Parathyroid adenoma (tissue), 2 donors: ENCODE measurements at regions not wholly inside any gene's neighbourhood (a gene's known extent, or its start where the extent isn't known, plus 50 kb on each side); places are given as distances from the start of the nearest gene placed in this dataset.

Source experiments
- H2AFZ ChIP-seq: fragments of 300-600 bp; sonication (generic); one replicate; pipeline ENCODE4 v1.7.0; 2017; ENCODE audit warnings: antibody characterized with exemption, mild to moderate bottlenecking
- H3K27ac ChIP-seq: fragments of 300-600 bp; sonication (generic); one replicate; pipeline ENCODE4 v1.7.0; 2017
- H3K27me3 ChIP-seq: fragments of 300-600 bp; sonication (generic); one replicate; pipeline ENCODE4 v1.7.0; 2017; ENCODE audit warnings: low read length; ENCODE audit not compliant: control insufficient read depth, insufficient read depth
- H3K36me3 ChIP-seq: fragments of 300-600 bp; sonication (generic); one replicate; pipeline ENCODE4 v1.7.0; 2017; ENCODE audit warnings: low read length; ENCODE audit not compliant: control insufficient read depth, insufficient read depth
- H3K4me1 ChIP-seq: fragments of 300-600 bp; sonication (generic); one replicate; pipeline ENCODE4 v1.7.0; 2017; ENCODE audit warnings: control low read depth
- H3K4me2 ChIP-seq: fragments of 300-600 bp; sonication (generic); one replicate; pipeline ENCODE4 v1.7.0; 2017; ENCODE audit warnings: low read length
- H3K4me3 ChIP-seq: fragments of 300-600 bp; sonication (generic); one replicate; pipeline ENCODE4 v1.7.0; 2017; ENCODE audit warnings: low read depth, low read length
- H3K79me2 ChIP-seq: fragments of 300-600 bp; sonication (generic); one replicate; pipeline ENCODE4 v1.7.0; 2017; ENCODE audit warnings: control low read depth
- H3K9ac ChIP-seq: fragments of 300-600 bp; sonication (generic); one replicate; pipeline ENCODE4 v1.7.0; 2017; ENCODE audit warnings: mild to moderate bottlenecking
- H3K9me3 ChIP-seq: fragments of 300-600 bp; sonication (generic); one replicate; pipeline ENCODE4 v1.7.0; 2017; ENCODE audit warnings: low read length; ENCODE audit not compliant: control insufficient read depth
- TF ChIP-seq, protein P1 (sequence below): fragments of 300-600 bp; sonication (generic); IDR thresholded peaks from one replicate; pipeline ENCODE4 v1.7.0; 2017; ENCODE audit warnings: antibody characterized with exemption, mild to moderate bottlenecking
- donor health status: primary hyperparathyroidism.

- H3K79me2 ChIP-seq: no peaks in the 10 kb centered on the region
- TF ChIP-seq, protein P1, sequence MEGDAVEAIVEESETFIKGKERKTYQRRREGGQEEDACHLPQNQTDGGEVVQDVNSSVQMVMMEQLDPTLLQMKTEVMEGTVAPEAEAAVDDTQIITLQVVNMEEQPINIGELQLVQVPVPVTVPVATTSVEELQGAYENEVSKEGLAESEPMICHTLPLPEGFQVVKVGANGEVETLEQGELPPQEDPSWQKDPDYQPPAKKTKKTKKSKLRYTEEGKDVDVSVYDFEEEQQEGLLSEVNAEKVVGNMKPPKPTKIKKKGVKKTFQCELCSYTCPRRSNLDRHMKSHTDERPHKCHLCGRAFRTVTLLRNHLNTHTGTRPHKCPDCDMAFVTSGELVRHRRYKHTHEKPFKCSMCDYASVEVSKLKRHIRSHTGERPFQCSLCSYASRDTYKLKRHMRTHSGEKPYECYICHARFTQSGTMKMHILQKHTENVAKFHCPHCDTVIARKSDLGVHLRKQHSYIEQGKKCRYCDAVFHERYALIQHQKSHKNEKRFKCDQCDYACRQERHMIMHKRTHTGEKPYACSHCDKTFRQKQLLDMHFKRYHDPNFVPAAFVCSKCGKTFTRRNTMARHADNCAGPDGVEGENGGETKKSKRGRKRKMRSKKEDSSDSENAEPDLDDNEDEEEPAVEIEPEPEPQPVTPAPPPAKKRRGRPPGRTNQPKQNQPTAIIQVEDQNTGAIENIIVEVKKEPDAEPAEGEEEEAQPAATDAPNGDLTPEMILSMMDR: no peak
- no peaks in the 10 kb centered on the region for H3K36me3 ChIP-seq
These were observed 356.4 kb upstream of the GRAMD2B start for GRCh38 chr5:126066836-126067235.

GRCh38 chr5:126067404-126067803 is 355.8 kb upstream of the GRAMD2B start:
- Histone ChIP-seq H3K27me3 (no peaks in the 10 kb centered on the region), H3K27ac (no peak overlapping the region), H3K79me2 (no peaks in the 10 kb centered on the region), H2AFZ (no peak overlapping the region), H3K4me3 (no peak overlapping the region), H3K9me3 (no peaks in the 10 kb centered on the region), H3K4me2 (no peak overlapping the region), H3K9ac (no peak overlapping the region), H3K36me3 (no peaks in the 10 kb centered on the region), H3K4me1 (no peaks in the 10 kb centered on the region)
- TF ChIP-seq, protein P1: no peak

More at GRCh38 chr5:126066836-126067235, 356.4 kb upstream of the GRAMD2B start:
- no peak overlapping the region for H2AFZ ChIP-seq
- H3K27me3 ChIP-seq: no peaks in the 10 kb centered on the region
- no peak overlapping the region for H3K4me2 ChIP-seq
- no peak overlapping the region for H3K27ac ChIP-seq
- H3K9ac ChIP-seq: no peak overlapping the region
- no peak overlapping the region for H3K4me3 ChIP-seq
- H3K9me3 ChIP-seq: no peaks in the 10 kb centered on the region
- H3K4me1 ChIP-seq: no peaks in the 10 kb centered on the region

DNA sequence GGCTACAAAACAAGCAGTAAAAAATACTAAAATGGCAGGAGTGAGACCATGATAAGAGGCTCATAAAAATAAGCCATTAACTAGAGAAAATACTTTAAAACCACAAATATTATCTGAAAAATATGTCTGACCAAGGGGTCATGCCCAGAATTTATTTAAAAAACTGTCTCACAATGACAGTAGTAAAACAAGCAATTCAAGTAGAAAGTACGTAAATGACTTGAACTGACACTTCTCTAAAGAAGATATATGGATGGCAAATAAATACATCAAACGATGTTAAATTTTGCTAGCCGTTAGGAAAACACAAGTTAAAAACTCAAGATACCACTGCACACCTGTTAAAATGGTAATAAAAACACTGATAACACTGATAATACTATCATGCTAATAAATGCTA is 353.9 kb upstream of the GRAMD2B start:
- Histone ChIP-seq H3K4me3 (no peak overlapping the region), H3K9ac (no peak overlapping the region), H3K4me1 (no peaks in the 10 kb centered on the region), H3K4me2 (no peak overlapping the region), H3K27me3 (no peaks in the 10 kb centered on the region), H2AFZ (no peak overlapping the region), H3K36me3 (no peaks in the 10 kb centered on the region), H3K27ac (no peak overlapping the region), H3K79me2 (no peaks in the 10 kb centered on the region), H3K9me3 (no peaks in the 10 kb centered on the region)
- TF ChIP-seq, protein P1: no peak

DNA sequence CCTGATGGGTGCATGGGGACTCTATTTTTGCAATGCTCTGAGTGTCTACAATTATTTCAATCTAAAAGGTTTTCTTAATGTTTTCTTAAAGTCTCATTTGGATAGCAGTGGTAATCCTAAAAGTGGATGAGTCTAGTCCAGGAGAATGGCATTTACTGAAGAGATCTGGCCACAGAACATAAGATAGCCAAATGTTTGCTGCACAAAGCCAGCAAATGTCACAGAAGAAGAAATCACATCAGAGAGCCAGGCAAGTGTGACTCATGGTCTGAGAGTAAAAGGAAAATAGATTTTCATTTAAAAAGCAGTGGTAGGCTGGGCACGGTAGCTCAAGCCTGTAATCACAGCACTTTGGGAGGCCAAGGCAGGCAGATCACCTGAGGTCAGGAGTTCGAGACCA is 352.7 kb upstream of the GRAMD2B start:
- Histone ChIP-seq H3K4me2 (no peak overlapping the region), H3K9ac (no peak overlapping the region), H3K36me3 (no peaks in the 10 kb centered on the region), H3K4me1 (no peaks in the 10 kb centered on the region), H3K27me3 (no peaks in the 10 kb centered on the region), H3K4me3 (no peak overlapping the region), H3K27ac (no peak overlapping the region), H3K79me2 (no peaks in the 10 kb centered on the region), H2AFZ (no peak overlapping the region), H3K9me3 (no peaks in the 10 kb centered on the region)
- TF ChIP-seq, protein P1: no peak

DNA sequence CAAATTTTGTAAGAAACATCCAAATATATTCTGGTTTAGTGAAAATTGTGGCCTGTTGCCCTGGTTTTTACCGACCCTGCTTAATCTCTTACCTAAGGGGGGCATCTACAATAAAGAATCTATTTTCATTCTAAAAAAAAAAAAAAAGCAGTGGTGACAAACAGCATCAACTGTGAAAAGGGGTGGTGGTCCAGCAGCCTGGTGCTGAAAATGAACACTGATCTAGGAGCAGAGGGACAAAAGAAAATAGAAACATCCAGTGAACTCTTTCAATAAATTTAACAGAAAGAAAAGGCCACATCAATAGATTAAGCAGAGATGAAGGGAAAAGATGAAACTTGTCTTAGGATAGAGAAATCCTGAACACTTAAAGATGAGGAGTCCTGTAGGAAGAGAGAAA is 348.7 kb upstream of the GRAMD2B start:
- H3K4me1 ChIP-seq: no peaks in the 10 kb centered on the region
- H3K4me2 ChIP-seq: no peak overlapping the region
- no peaks in the 10 kb centered on the region for H3K27me3 ChIP-seq
- TF ChIP-seq, protein P1: no peak
- no peak overlapping the region for H3K4me3 ChIP-seq
- H3K79me2 ChIP-seq: no peaks in the 10 kb centered on the region
- H3K9me3 ChIP-seq: no peaks in the 10 kb centered on the region
- H2AFZ ChIP-seq: no peak overlapping the region
- no peaks in the 10 kb centered on the region for H3K36me3 ChIP-seq
- no peak overlapping the region for H3K9ac ChIP-seq
- H3K27ac ChIP-seq: no peak overlapping the region
